ENCODE measurements at regions not wholly inside any gene's neighbourhood (a gene's known extent, or its start where the extent isn't known, plus 50 kb on each side); places are given as distances from the start of the nearest gene placed in this dataset.
"Not testable (repeated sequence)": the region's sequence is repeated elsewhere in the genome, so short reads cannot be mapped to it uniquely, and the experiment has no call there.

GRCh38 chr2:239641904-239642303 lies 241.1 kb upstream of the HDAC4 start:
- H3K9me3 ChIP-seq (ENCODE audit: control insufficient read depth, insufficient read depth, low read depth, low read length); POLR2A ChIA-PET; H3K36me3 ChIP-seq (ENCODE audit: control insufficient read depth in 2 of 2, insufficient read depth in 1 of 2, low read length in 2 of 2); H3K4me3 ChIP-seq (ENCODE audit: low read depth, low read length); H3K27ac ChIP-seq (ENCODE audit: extremely low read depth, low read depth, low read length); H3K4me1 ChIP-seq (ENCODE audit: control insufficient read depth, insufficient read depth, low read length): not testable (repeated sequence)
- CTCF ChIA-PET = interaction anchor here (0.6 kb wide), 1 partner anchor 150 kb away, joined by 3 read pairs; no protein-coding TSS in a partner anchor

- TF ChIP-seq ZSCAN4 (tag by site-specific recombination; IDR thresholded peaks at IDR 0.05) (no peak), ZNF776 (tag by site-specific recombination; IDR thresholded peaks at IDR 0.05; ENCODE audit: borderline replicate concordance) (no peak), ZNF692 (tag by site-specific recombination; IDR thresholded peaks at IDR 0.05) (no peak)
- Histone ChIP-seq H3K4me3 (ENCODE audit: low read depth, low read length) (no peak overlapping the region), H3K27ac (ENCODE audit: extremely low read depth, low read depth, low read length) (no peak overlapping the region), H3K9me3 (ENCODE audit: control insufficient read depth, insufficient read depth, low read depth, low read length) (no peaks in the 10 kb centered on the region), H3K36me3 (ENCODE audit: control insufficient read depth in 2 of 2, insufficient read depth in 1 of 2, low read length in 2 of 2) (no peaks in the 10 kb centered on the region), H3K4me1 (ENCODE audit: control insufficient read depth, insufficient read depth, low read length) (no peaks in the 10 kb centered on the region)
- ChIA-PET CTCF (interaction anchor here (0.6 kb wide), 1 partner anchor 242 kb away, joined by 3 read pairs; no protein-coding TSS in a partner anchor), POLR2A (no interaction called here)
Observed at GRCh38 chr2:239640676-239641578, 240.1 kb upstream of the HDAC4 start.

GRCh38 chr2:239640210-239640609 lies 239.4 kb upstream of the HDAC4 start:
- Histone ChIP-seq H3K9me3 (ENCODE audit: control insufficient read depth, insufficient read depth, low read depth, low read length) (no peaks in the 10 kb centered on the region), H3K36me3 (ENCODE audit: control insufficient read depth in 2 of 2, insufficient read depth in 1 of 2, low read length in 2 of 2) (no peaks in the 10 kb centered on the region), H3K4me3 (ENCODE audit: low read depth, low read length) (no peak overlapping the region), H3K27ac (ENCODE audit: extremely low read depth, low read depth, low read length) (no peak overlapping the region), H3K4me1 (ENCODE audit: control insufficient read depth, insufficient read depth, low read length) (no peaks in the 10 kb centered on the region)
- ChIA-PET CTCF (no interaction called here), POLR2A (no interaction called here)
- no peak for TF ChIP-seq ZNF223 (tag by site-specific recombination; IDR thresholded peaks at IDR 0.05)
- no peak for TF ChIP-seq ZNF624 (tag by site-specific recombination; IDR thresholded peaks at IDR 0.05)
- TF ChIP-seq ZNF449 (tag by site-specific recombination; IDR thresholded peaks at IDR 0.05) = no peak
- no peak for TF ChIP-seq ZBTB10 (tag by site-specific recombination; IDR thresholded peaks at IDR 0.05)
- no peak for TF ChIP-seq ZEB2 (tag by site-specific recombination; IDR thresholded peaks at IDR 0.05)
- no peak for TF ChIP-seq ZBTB26 (tag by site-specific recombination; optimal IDR thresholded peaks at IDR 0.05)
- no peak for TF ChIP-seq ZNF596 (tag by site-specific recombination; IDR thresholded peaks at IDR 0.05)
- TF ChIP-seq ELK4 (IDR thresholded peaks at IDR 0.05; ENCODE audit: borderline replicate concordance, low read depth, low read length) = no peak
- TF ChIP-seq ZNF18 (tag by site-specific recombination; IDR thresholded peaks at IDR 0.05) = no peak
- TF ChIP-seq CTCF (tag by site-specific recombination; IDR thresholded peaks at IDR 0.05) = no peak
- no peak for TF ChIP-seq ZNF302 (tag by site-specific recombination; IDR thresholded peaks at IDR 0.05; ENCODE audit: low read depth)
- TF ChIP-seq HOXD13 (CRISPR knock-in tag; IDR thresholded peaks at IDR 0.05; ENCODE audit: borderline replicate concordance) = no peak
- TF ChIP-seq ZNF677 (tag by site-specific recombination; IDR thresholded peaks at IDR 0.05) = no peak

Data from HEK293 (cell line).